ENCODE measurements at regions not wholly inside any gene's neighbourhood (a gene's known extent, or its start where the extent isn't known, plus 50 kb on each side); places are given as distances from the start of the nearest gene placed in this dataset.

- Mint-ChIP-seq H3K9me3 (peaks cover 0 to 4% of the 10 kb centered on the region in 2 experiments; a peak in 3 of 5 replicates), H3K36me3 (ENCODE audit: insufficient read depth in 1 of 3, low read depth in 3 of 3) (peaks cover 0 to 6% (median 4%) of the 10 kb centered on the region in 3 experiments; a peak in 5 of 7 replicates), H3K4me1 (peaks cover 32 to 42% of the 10 kb centered on the region in 2 experiments), H3K27ac (no peak overlapping the region), H3K4me3 (no peak overlapping the region), H3K27me3 (ENCODE audit: low read depth) (no peaks in the 10 kb centered on the region)
- Histone ChIP-seq H3K9ac (ENCODE audit: extremely low read depth, insufficient read length, low read length) (no peak overlapping the region), H3T11ph (ENCODE audit: low read length) (no peak overlapping the region), H2BK120ac (ENCODE audit: low read depth, low read length, poor library complexity, severe bottlenecking) (no peak overlapping the region), H4K20me1 (ENCODE audit: control insufficient read depth, insufficient read depth, insufficient read length) (no peaks in the 10 kb centered on the region), H2AFZ (ENCODE audit: low read length) (no peak overlapping the region), H2BK15ac (ENCODE audit: low read depth, low read length) (no peak overlapping the region), H3K56ac (ENCODE audit: insufficient read length, low read depth, low read length) (no peak overlapping the region), H3K23ac (ENCODE audit: insufficient read length, low read depth, low read length) (no peak overlapping the region), H3K14ac (ENCODE audit: insufficient read depth, low read length) (no peak overlapping the region), H4K91ac (ENCODE audit: insufficient read length, low read depth, low read length) (no peak overlapping the region), H4K8ac (replicated peaks; ENCODE audit: insufficient read length, low read depth, low read length) (no peak overlapping the region), H2AK5ac (ENCODE audit: insufficient read length, low read length) (no peak overlapping the region), H2BK5ac (ENCODE audit: insufficient read length, low read length) (no peak overlapping the region), H3K9me3 (ENCODE audit: control insufficient read depth, low read depth, low read length) (no peaks in the 10 kb centered on the region), H3K79me1 (ENCODE audit: insufficient read depth, low read depth, low read length, poor library complexity, severe bottlenecking) (no peaks in the 10 kb centered on the region), H3K4me1 (ENCODE audit: insufficient read depth, low read length) (peaks cover 13% of the 10 kb centered on the region; the same call in 1 of the 2 replicates), H4K5ac (ENCODE audit: insufficient read length, low read depth, low read length) (no peak overlapping the region), H2BK12ac (ENCODE audit: insufficient read length, low read depth, low read length) (no peak overlapping the region), H3K79me2 (ENCODE audit: insufficient read depth, low read length) (no peaks in the 10 kb centered on the region), H3K4me2 (ENCODE audit: insufficient read depth, insufficient read length, low read length) (no peak overlapping the region), H3K4ac (ENCODE audit: low read depth, low read length) (no peak overlapping the region), H3K27ac (ENCODE audit: insufficient read length, low read depth, low read length) (no peak overlapping the region), H3K27me3 (ENCODE audit: insufficient read depth, low read length) (no peaks in the 10 kb centered on the region), H3K18ac (ENCODE audit: insufficient read length, low read depth, low read length) (no peak overlapping the region), H2BK20ac (ENCODE audit: low read depth, low read length, poor library complexity, severe bottlenecking) (no peak overlapping the region), H3K23me2 (ENCODE audit: insufficient read length, low read depth, low read length, poor library complexity, severe bottlenecking) (no peaks in the 10 kb centered on the region)
- no peak for TF ChIP-seq CTCF (conservative IDR thresholded peaks at IDR 0.05)
- no CpG with 5 or more reads among the region's 3 CpGs for WGBS (ENCODE audit: extremely low coverage, insufficient read length, low lambda C conversion rate)
- DNase-seq = no peak
These were observed 271.8 kb downstream of the ZNF608 start for GRCh38 chr5:124474528-124475215.
